HG03439 (cell line): ENCODE measurements at regions not wholly inside any gene's neighbourhood (a gene's known extent, or its start where the extent isn't known, plus 50 kb on each side); places are given as distances from the start of the nearest gene placed in this dataset.

ENCODE experiments used
- ATAC-seq: cut with Tn5 transposase; IDR thresholded peaks from one replicate; pipeline ENCODE4 v1.9.1; 2021; ENCODE audit warnings: mild to moderate bottlenecking, moderate library complexity; ENCODE audit not compliant: unreplicated experiment

DNA sequence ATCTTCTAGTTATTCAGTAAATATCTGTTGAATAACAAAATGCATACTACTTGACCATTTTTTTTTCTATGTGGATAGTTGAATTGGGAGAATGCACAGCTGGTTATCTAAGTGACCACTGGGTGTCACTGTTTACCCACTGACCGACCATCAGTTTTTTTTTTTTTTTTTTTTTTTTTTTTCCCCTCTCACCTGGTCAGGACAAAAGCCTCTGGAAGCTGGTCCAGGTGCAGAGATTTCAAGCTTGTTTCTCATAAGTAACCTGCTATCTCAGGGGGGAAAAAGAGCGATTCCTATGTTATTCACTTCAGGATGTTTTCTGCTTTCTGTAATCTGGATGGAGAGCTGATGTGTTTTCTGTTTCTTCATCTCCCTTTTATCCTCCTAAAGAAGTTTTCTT is 256.0 kb downstream of the DCDC2C start:
- ATAC-seq = no peak

GRCh38 chr2:3960106-3960505 is 256.7 kb downstream of the DCDC2C start:
- no peak for ATAC-seq

GRCh38 chr2:3962719-3963118 is 259.3 kb downstream of the DCDC2C start:
- ATAC-seq = no peak

DNA sequence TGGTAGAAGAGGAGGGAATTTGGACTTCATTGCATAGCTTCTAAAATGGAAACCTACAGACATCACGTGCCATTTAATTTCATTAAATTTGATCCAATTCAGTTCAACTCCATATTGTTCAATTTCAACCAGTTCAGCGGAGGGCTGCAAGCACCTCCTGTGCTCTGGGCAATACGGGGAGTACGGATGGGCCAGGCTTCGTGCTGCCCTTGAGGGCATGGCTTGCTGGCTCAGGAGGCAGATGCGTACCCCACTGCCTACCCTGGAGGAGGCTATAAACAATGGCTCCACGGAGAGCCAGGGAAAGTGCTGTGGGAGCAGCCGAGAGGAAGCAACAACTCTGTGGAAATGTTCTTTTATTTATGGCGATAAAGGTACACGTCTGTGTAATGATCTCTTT is 261.8 kb downstream of the DCDC2C start:
- ATAC-seq = no peak

DNA sequence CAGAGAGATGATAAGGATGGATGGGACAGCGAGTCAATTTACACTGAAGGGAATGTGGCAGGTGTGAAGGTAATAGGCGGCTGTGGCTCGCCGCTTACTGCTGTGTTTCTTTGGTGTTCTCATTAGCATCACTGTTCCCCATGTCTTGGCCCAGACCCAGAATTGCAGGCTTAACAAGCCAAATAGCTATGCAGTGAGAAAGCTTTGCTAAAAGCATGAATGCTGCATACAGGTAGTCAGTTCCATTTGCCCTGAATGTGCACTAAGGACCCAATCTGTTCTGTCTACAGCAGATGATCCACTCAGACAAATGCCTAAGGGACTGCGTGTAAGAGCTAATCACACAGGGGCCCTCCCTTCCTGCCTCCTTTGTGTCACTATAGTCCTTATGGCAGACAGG is 262.6 kb downstream of the DCDC2C start:
- ATAC-seq = no peak

GRCh38 chr2:3966470-3966869 is 263.1 kb downstream of the DCDC2C start:
- ATAC-seq = no peak

DNA sequence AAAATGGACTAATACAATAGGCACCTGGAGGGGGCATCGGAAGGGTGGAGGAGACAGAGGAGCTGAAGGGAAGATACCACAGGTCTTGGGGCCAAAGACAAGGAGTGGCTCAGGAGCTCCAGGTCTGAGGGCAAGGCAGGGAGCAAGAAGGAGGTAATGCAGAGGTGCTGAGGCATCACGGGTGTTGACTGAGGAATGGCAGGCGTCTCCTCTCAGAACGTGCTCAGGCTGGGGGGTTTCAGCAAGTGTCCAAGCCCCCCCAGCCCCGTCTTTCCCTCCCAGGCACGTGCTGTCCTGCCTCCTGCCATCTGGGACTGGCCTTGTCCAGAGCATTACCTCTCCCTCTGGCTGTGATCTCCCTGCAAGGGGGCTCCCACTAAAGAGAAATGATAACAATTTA is 265.4 kb downstream of the DCDC2C start:
- ATAC-seq = no peak

GRCh38 chr2:3970791-3971651 is 267.6 kb downstream of the DCDC2C start:
- ATAC-seq = no peak

GRCh38 chr2:3971652-3972192 is 268.3 kb downstream of the DCDC2C start:
- ATAC-seq = no peak

DNA sequence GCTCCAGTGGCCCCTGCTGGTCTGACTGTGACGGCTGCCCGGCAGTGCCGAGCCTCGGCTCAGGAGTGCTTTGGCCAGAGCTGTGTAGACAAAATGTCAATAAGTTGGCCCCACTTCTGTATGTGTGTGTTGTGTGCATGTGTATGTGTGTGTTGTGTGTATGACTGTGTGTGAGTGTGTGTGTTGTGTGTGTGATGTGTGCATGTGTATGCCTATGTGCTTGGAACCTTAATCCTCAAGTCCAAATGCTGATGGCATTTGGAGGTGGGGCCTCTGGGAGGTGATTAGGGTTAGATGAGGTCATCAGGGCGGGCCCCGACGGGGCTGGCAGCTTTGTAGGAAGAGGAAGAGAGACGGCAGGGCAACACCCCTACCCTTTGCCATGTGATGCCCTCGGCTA is 269.0 kb downstream of the DCDC2C start:
- no peak for ATAC-seq

GRCh38 chr2:3974765-3975164 is 271.4 kb downstream of the DCDC2C start:
- ATAC-seq = no peak

- no peak for ATAC-seq
Observed at GRCh38 chr2:3981446-3981987, 278.1 kb downstream of the DCDC2C start.

DNA sequence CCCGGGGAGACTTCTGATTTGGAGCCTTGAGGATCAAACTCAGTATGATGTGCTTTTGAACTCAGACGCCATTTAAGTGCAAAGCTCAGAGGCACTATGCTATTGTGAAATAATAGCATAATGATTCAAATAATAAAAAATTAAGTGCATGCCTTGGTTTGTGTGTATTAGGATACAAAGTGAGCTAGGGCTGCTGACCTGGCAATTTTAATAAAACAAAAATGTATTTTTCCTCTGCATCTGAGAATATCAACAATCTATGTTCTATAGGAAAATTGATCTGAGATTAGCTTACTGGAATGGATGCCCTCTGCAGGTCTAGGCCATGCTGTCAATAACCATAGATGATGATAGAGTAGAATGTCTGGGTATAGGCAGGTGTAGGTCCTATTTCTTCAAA is 278.8 kb downstream of the DCDC2C start:
- ATAC-seq = no peak

GRCh38 chr2:3986063-3986462 is 282.7 kb downstream of the DCDC2C start:
- ATAC-seq = no peak

- no peak for ATAC-seq
Observed at GRCh38 chr2:3986530-3987258, 283.3 kb downstream of the DCDC2C start.

DNA sequence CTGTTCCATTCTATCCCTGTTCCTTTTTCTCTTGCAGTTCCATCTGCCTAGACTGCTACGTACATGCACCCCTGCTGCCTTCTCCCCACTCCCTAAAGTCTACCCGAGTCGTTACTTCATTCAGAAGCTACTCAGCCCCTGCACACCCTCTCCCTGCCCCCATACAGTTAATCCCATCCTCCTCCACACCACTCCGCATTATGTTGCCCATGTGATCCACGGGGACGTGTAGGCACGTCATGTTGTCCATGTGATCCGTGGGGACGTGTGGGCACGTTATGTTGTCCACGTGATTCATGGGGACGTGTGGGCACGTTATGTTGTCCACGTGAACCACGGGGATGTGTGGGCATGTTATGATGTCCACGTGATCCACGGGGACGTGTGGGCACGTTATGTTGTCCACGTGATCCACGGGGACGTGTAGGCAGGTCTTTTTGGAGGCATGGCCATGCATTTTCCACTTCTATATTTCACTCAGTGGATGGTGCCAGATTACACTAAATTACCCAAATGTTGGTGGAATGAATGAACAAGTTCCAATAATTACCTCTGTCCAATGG is 299.5 kb downstream of the DCDC2C start:
- ATAC-seq = no peak

DNA sequence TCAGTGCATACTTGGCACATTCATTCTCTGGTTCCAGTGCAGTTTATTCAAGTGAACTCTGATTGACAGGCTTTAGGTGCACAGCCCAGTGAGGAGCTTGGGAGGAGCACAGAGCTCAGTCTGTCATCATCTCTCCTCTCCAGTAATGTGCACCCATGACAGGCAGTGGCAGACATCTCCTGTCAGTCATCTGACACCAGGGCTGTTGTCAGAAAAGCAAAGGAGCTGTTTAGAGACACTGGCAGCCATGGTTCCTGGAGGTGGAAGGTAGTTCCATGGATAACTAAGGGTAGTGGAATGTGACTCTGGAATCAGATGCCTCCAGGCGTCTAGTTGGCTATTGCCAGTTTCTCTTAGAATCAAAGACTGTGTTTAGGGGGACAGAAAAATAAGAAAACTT is 308.8 kb downstream of the DCDC2C start:
- ATAC-seq = no peak

GRCh38 chr2:4018535-4018934 is 315.2 kb downstream of the DCDC2C start:
- no peak for ATAC-seq

GRCh38 chr2:4020153-4020552 is 316.8 kb downstream of the DCDC2C start:
- ATAC-seq = no peak

DNA sequence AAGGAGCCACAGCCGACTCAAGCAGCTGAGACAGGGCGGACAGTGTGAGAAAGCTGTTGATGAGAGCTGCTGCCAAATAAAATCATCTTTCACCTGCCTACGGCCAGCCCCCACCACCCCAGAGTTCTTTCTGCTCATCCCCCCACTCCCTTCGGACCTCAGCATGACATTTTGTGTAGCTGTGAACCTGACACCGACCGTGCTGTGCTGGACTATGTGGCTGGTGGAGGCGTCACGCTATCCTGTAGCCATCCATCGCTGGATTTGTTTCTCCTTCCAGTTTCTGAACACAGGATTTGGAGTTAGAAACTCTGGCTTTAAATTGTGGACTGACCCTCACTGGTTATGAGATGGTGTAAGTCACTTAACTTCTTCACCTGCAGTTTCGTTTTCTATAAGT is 317.3 kb downstream of the DCDC2C start:
- ATAC-seq = no peak

DNA sequence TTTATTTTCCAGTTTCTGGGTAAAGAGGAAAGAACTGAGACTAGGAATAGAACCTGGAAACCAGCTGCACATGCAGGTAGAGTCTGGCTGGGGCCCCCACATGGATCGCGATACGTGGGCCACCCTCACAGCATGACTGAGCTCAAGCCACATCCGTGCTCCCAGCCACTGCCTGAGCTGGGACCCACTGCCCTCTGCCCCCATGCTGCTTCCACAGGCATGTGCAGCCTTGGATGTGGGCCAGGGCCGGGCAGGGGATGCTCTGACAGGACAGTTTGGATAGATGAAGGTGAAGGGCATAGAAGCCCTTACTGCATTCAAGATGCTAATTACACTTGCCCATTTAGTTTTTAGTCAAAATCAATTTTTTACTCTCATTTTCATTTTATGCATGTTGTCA is 321.2 kb downstream of the DCDC2C start:
- no peak for ATAC-seq
